IMR-90 (cell line): ENCODE measurements at regions not wholly inside any gene's neighbourhood (a gene's known extent, or its start where the extent isn't known, plus 50 kb on each side); places are given as distances from the start of the nearest gene placed in this dataset.

ENCODE experiments used
- ATAC-seq: fragments of 200-7000 bp; cut with Tn5 transposase; 2 replicates; pipeline ENCODE4 v1.9.1; 2020; ENCODE audit warnings: low read depth, mild to moderate bottlenecking, moderate library complexity
- BruUV-seq: library from RNA; stranded (reverse); fragments of 400-500 nt; replicated peaks from 2 replicates; lab custom pipeline; 2021; lab: Mats Ljungman, UMichigan
- CTCF ChIA-PET: fragments of 300-600 bp; formaldehyde crosslinking; extraction: SDS; loops from one replicate; lab custom pipeline; 2021; ENCODE audit warnings: antibody characterized with exemption; lab: Yijun Ruan, JAX
- POLR2A ChIA-PET: fragments of 300-600 bp; sonication (Branson Sonifier 250); formaldehyde crosslinking; loops from one replicate; lab custom pipeline; 2022; ENCODE audit warnings: antibody characterized with exemption; ENCODE audit not compliant: unreplicated experiment; lab: Charles Lee
- DNase-seq: peaks from one replicate; pipeline ENCODE4 v3.0.0; 2013
- H2AFZ ChIP-seq: replicated peaks from 2 replicates; pipeline ENCODE3; 2013; ENCODE audit warnings: low read length, mild to moderate bottlenecking; ENCODE audit not compliant: poor library complexity
- H2AK5ac ChIP-seq: 2 replicates; pipeline ENCODE4 v1.6.1; 2013; ENCODE audit warnings: low read depth, low read length, inconsistent platforms
- H2AK9ac ChIP-seq: replicated peaks from 2 replicates; pipeline ENCODE3; 2013; ENCODE audit warnings: mild to moderate bottlenecking, low read depth, low read length, moderate library complexity; ENCODE audit not compliant: poor library complexity
- H2BK120ac ChIP-seq: 2 replicates; pipeline ENCODE4 v1.6.1; 2013; ENCODE audit warnings: low read depth, low read length, inconsistent platforms
- H2BK15ac ChIP-seq: 3 replicates; pipeline ENCODE4 v1.6.1; 2013; ENCODE audit warnings: low read depth, low read length, inconsistent platforms
- H2BK20ac ChIP-seq: 2 replicates; pipeline ENCODE4 v1.6.1; 2013; ENCODE audit warnings: low read depth, mild to moderate bottlenecking, inconsistent platforms, low read length, moderate library complexity
- H2BK5ac ChIP-seq: 2 replicates; pipeline ENCODE4 v1.6.1; 2013; ENCODE audit warnings: mild to moderate bottlenecking, low read depth, low read length, inconsistent platforms; ENCODE audit not compliant: poor library complexity, severe bottlenecking
- H3K14ac ChIP-seq: replicated peaks from 2 replicates; pipeline ENCODE4 v1.6.1; 2013; ENCODE audit warnings: low read depth, low read length, inconsistent platforms
- H3K18ac ChIP-seq: 2 replicates; pipeline ENCODE4 v1.6.1; 2013; ENCODE audit warnings: low read depth, low read length, control low read depth
- H3K23ac ChIP-seq: 2 replicates; pipeline ENCODE4 v1.6.1; 2013; ENCODE audit warnings: low read depth, low read length, inconsistent platforms
- H3K27ac ChIP-seq: 2 replicates; pipeline ENCODE4 v1.5.1; 2013; ENCODE audit warnings: mild to moderate bottlenecking, control low read depth, low read length; ENCODE audit not compliant: insufficient read depth
- H3K27me3 ChIP-seq: 2 replicates; pipeline ENCODE4 v1.6.1; 2013; ENCODE audit warnings: low read length; ENCODE audit not compliant: control insufficient read depth, insufficient read depth
- H3K36me3 ChIP-seq: 2 replicates; pipeline ENCODE4 v1.6.1; 2013; ENCODE audit warnings: low read length, mixed read lengths; ENCODE audit not compliant: control insufficient read depth, insufficient read depth
- H3K4ac ChIP-seq: 2 replicates; pipeline ENCODE4 v1.6.1; 2013; ENCODE audit warnings: low read depth, low read length, inconsistent platforms
- H3K4me1 ChIP-seq: 2 replicates; pipeline ENCODE4 v1.6.1; 2013; ENCODE audit warnings: low read length, mixed read lengths; ENCODE audit not compliant: control insufficient read depth, insufficient read depth
- H3K4me2 ChIP-seq: 2 replicates; pipeline ENCODE4 v1.6.1; 2013; ENCODE audit warnings: low read depth, mild to moderate bottlenecking, control low read depth, low read length, moderate library complexity
- H3K4me3 ChIP-seq: 2 replicates; pipeline ENCODE4 v1.5.1; 2013; ENCODE audit warnings: low read depth, mild to moderate bottlenecking, control low read depth, low read length, moderate library complexity; ENCODE audit not compliant: insufficient read depth
- H3K56ac ChIP-seq: 2 replicates; pipeline ENCODE4 v1.6.1; 2013; ENCODE audit warnings: low read length, inconsistent platforms; ENCODE audit not compliant: insufficient read depth; ENCODE audit errors: extremely low read depth
- H3K79me1 ChIP-seq, 2 experiments: 2 replicates each; pipeline ENCODE4 v1.6.1; 2013; ENCODE audit warnings: low read length in 2 of 2, inconsistent platforms in 1 of 2, low read depth in 1 of 2
- H3K9ac ChIP-seq: 2 replicates; pipeline ENCODE4 v1.6.1; 2013; ENCODE audit warnings: low read depth, low read length, control low read depth
- H3K9me1 ChIP-seq: 2 replicates; pipeline ENCODE4 v1.6.1; 2013; ENCODE audit warnings: low read length, inconsistent platforms; ENCODE audit not compliant: insufficient read depth
- H3K9me3 ChIP-seq: 2 replicates; pipeline ENCODE4 v1.6.1; 2013; ENCODE audit warnings: low read length; ENCODE audit not compliant: control insufficient read depth, insufficient read depth
- H4K20me1 ChIP-seq: 2 replicates; pipeline ENCODE4 v1.6.1; 2013; ENCODE audit warnings: low read length, inconsistent platforms; ENCODE audit not compliant: insufficient read depth
- H4K5ac ChIP-seq: 2 replicates; pipeline ENCODE4 v1.6.1; 2013; ENCODE audit warnings: mild to moderate bottlenecking, low read depth, low read length, control low read depth
- H4K8ac ChIP-seq, 2 experiments: 2 replicates each; pipeline ENCODE4 v1.6.1; 2013; ENCODE audit warnings: low read depth in 2 of 2, low read length in 2 of 2, control low read depth in 1 of 2, inconsistent platforms in 1 of 2
- H4K91ac ChIP-seq: 2 replicates; pipeline ENCODE4 v1.6.1; 2013; ENCODE audit warnings: low read depth, low read length, inconsistent platforms; ENCODE audit not compliant: insufficient read depth
- CEBPB ChIP-seq: IDR thresholded peaks from 2 replicates; pipeline ENCODE4 v1.6.1; 2012; ENCODE audit warnings: low read depth, low read length, improper control_type of control experiment
- CHD1 ChIP-seq: IDR thresholded peaks from 2 replicates; pipeline ENCODE4 v1.6.1; 2012; ENCODE audit warnings: low read depth, low read length, improper control_type of control experiment
- FOS ChIP-seq: fragments of 150-350 bp; IDR thresholded peaks from 2 replicates; pipeline ENCODE4 v1.6.1; 2016; ENCODE audit warnings: low read depth, low read length
- NFE2L2 ChIP-seq: fragments of 150-350 bp; IDR thresholded peaks from 2 replicates; pipeline ENCODE4 v1.6.1; 2016; ENCODE audit warnings: low read depth, mild to moderate bottlenecking, low read length
- POLR2A ChIP-seq: IDR thresholded peaks from 2 replicates; pipeline ENCODE4 v1.6.1; 2012; ENCODE audit warnings: mild to moderate bottlenecking, low read depth, low read length
- RAD21 ChIP-seq: IDR thresholded peaks from 2 replicates; pipeline ENCODE4 v1.6.1; 2012; ENCODE audit warnings: low read length, improper control_type of control experiment
- RFX5 ChIP-seq: IDR thresholded peaks from 2 replicates; pipeline ENCODE4 v1.8.0; 2012; ENCODE audit warnings: low read depth, mild to moderate bottlenecking, low read length, moderate library complexity
- SMC3 ChIP-seq: fragments of 150-350 bp; IDR thresholded peaks from 2 replicates; pipeline ENCODE4 v1.6.1; 2016; ENCODE audit warnings: low read depth, mild to moderate bottlenecking, antibody characterized with exemption, low read length, moderate library complexity
- WGBS, 2 experiments: methylation state at CpG; one replicate each; pipeline versions ENCODE4 v1.1.5 to v1.1.7; 2013; ENCODE audit warnings: missing lambda C conversion rate in 2 of 2; ENCODE audit not compliant: insufficient read length in 1 of 2; ENCODE audit errors: extremely low coverage in 2 of 2; 5-methylcytosine and 5-hydroxymethylcytosine counted together
- dilution Hi-C: fragments of 300-500 bp; cut with HindIII; formaldehyde crosslinking; loops from one replicate; pipeline ENCODE4 v1.14.3; 2018; ENCODE audit warnings: low sequenced_read_pairs; ENCODE audit not compliant: unreplicated experiment
- in situ Hi-C: fragments of 300-500 bp; cut with MboI; formaldehyde crosslinking; loops from 3 replicates; pipeline ENCODE4 v1.14.3; 2019; ENCODE audit warnings: low sequenced_read_pairs, inconsistent platforms, mixed read lengths
- intact Hi-C: fragments of 100-400 bp; cut with micrococcal nuclease; formaldehyde crosslinking; loops from 2 replicates; pipeline ENCODE4 v1.10.0; 2022
- TF ChIP-seq, protein P1 (sequence below): fragments of 150-350 bp; IDR thresholded peaks from 2 replicates; pipeline ENCODE4 v1.6.1; 2017; ENCODE audit warnings: mild to moderate bottlenecking, antibody characterized with exemption, low read length, low read depth
- TF ChIP-seq, protein P2 (sequence below): conservative IDR thresholded peaks from 2 replicates; pipeline ENCODE4 v1.5.1; 2012; ENCODE audit warnings: mild to moderate bottlenecking, low read depth, low read length, improper control_type of control experiment
- TF ChIP-seq, protein P3 (sequence below): fragments of 150-350 bp; IDR thresholded peaks from 2 replicates; pipeline ENCODE4 v1.6.1; 2016; ENCODE audit warnings: low read depth, mild to moderate bottlenecking, low read length, moderate library complexity, borderline replicate concordance

DNA sequence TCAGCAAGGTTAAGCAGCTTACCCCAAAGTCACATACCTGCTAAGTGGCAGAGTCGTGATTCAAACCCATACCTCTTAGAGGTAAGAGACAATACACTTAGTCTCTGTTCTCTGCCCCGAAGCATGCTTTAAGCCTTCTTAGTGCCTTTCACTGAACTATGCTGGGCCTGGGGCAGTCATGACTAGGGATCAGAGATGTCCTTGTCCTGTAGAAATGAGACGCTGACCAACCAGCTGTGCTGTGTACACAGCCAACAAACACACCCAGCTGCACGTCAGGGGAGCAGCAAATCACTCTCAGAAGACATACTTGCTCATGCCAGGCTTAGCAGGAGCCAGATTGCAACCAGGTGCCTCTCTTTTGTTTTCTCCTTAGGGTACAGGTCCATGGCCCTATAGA lies 255.7 kb downstream of the BUD13 start:
- no peak overlapping the region for H2BK15ac ChIP-seq
- no peak overlapping the region for H4K5ac ChIP-seq
- H2BK120ac ChIP-seq: no peak overlapping the region
- no peak overlapping the region for H3K23ac ChIP-seq
- ChIA-PET POLR2A (no interaction called here), CTCF (no interaction called here)
- intact Hi-C loops (no loop called here), dilution Hi-C loops (no loop called here), in situ Hi-C loops (no loop called here)
- BruUV-seq: no TSS peak
- H4K20me1 ChIP-seq: no peaks in the 10 kb centered on the region
- no peak overlapping the region for H3K4me2 ChIP-seq
- H3K27ac ChIP-seq: no peak overlapping the region
- no peak overlapping the region for H3K9ac ChIP-seq
- H3K4me1 ChIP-seq: no peaks in the 10 kb centered on the region
- no peak overlapping the region for H4K91ac ChIP-seq
- H3K27me3 ChIP-seq: no peaks in the 10 kb centered on the region
- H3K18ac ChIP-seq: no peak overlapping the region
- H2BK5ac ChIP-seq: no peak overlapping the region
- no peak overlapping the region for H4K8ac ChIP-seq
- no peaks in the 10 kb centered on the region for H3K9me1 ChIP-seq
- H3K4me3 ChIP-seq: no peak overlapping the region
- H3K79me1 ChIP-seq: no peaks in the 10 kb centered on the region
- ATAC-seq (no peak), DNase-seq (no peak)
- H2AK5ac ChIP-seq: no peak overlapping the region
- TF ChIP-seq CEBPB (no peak), FOS (no peak), SMC3 (no peak), RFX5 (no peak), CHD1 (no peak), RAD21 (no peak), POLR2A (no peak), NFE2L2 (no peak)
- TF ChIP-seq, protein P1, sequence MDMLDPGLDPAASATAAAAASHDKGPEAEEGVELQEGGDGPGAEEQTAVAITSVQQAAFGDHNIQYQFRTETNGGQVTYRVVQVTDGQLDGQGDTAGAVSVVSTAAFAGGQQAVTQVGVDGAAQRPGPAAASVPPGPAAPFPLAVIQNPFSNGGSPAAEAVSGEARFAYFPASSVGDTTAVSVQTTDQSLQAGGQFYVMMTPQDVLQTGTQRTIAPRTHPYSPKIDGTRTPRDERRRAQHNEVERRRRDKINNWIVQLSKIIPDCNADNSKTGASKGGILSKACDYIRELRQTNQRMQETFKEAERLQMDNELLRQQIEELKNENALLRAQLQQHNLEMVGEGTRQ: no peak
- TF ChIP-seq, protein P2, sequence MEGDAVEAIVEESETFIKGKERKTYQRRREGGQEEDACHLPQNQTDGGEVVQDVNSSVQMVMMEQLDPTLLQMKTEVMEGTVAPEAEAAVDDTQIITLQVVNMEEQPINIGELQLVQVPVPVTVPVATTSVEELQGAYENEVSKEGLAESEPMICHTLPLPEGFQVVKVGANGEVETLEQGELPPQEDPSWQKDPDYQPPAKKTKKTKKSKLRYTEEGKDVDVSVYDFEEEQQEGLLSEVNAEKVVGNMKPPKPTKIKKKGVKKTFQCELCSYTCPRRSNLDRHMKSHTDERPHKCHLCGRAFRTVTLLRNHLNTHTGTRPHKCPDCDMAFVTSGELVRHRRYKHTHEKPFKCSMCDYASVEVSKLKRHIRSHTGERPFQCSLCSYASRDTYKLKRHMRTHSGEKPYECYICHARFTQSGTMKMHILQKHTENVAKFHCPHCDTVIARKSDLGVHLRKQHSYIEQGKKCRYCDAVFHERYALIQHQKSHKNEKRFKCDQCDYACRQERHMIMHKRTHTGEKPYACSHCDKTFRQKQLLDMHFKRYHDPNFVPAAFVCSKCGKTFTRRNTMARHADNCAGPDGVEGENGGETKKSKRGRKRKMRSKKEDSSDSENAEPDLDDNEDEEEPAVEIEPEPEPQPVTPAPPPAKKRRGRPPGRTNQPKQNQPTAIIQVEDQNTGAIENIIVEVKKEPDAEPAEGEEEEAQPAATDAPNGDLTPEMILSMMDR: no peak
- TF ChIP-seq, protein P3, sequence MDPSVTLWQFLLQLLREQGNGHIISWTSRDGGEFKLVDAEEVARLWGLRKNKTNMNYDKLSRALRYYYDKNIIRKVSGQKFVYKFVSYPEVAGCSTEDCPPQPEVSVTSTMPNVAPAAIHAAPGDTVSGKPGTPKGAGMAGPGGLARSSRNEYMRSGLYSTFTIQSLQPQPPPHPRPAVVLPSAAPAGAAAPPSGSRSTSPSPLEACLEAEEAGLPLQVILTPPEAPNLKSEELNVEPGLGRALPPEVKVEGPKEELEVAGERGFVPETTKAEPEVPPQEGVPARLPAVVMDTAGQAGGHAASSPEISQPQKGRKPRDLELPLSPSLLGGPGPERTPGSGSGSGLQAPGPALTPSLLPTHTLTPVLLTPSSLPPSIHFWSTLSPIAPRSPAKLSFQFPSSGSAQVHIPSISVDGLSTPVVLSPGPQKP: no peak
- H2AFZ ChIP-seq: no peak overlapping the region
- H3K14ac ChIP-seq: no peak overlapping the region
- no peak overlapping the region for H3K4ac ChIP-seq
- H2AK9ac ChIP-seq: no peak overlapping the region
- H3K9me3 ChIP-seq: no peaks in the 10 kb centered on the region
- H3K56ac ChIP-seq: no peak overlapping the region
- no peaks in the 10 kb centered on the region for H3K36me3 ChIP-seq
- WGBS, 2 experiments: 0% methylated on average over 1 of the region's 4 CpGs; no CpG with 5 or more reads in 1 of the 2 experiments
- no peak overlapping the region for H2BK20ac ChIP-seq
